Spleen (tissue), 11 donors: ENCODE measurements at regions not wholly inside any gene's neighbourhood (a gene's known extent, or its start where the extent isn't known, plus 50 kb on each side); places are given as distances from the start of the nearest gene placed in this dataset.

Experiments used
- DNase-seq: peaks from one replicate; pipeline ENCODE4 v3.0.0-alpha.2; 2020
- H3K27ac ChIP-seq, 8 donors: fragments of 200-600 bp; sonication (generic) in 7 of 8; 1 replicate in 4 of 8; 2 replicates in 4 of 8; pipeline versions ENCODE4 v1.5.0 to v1.8.0; 2016 to 2021; ENCODE audit warnings: inconsistent platforms in 4 of 8, mild to moderate bottlenecking in 4 of 8, moderate library complexity in 1 of 8
- H3K27me3 ChIP-seq, 7 donors: fragments of 200-600 bp; sonication (generic) in 6 of 7; replicated peaks in 1 of 7; 1 replicate in 4 of 7; 2 replicates in 3 of 7; pipeline versions ENCODE4 v1.5.0 to v1.8.0; 2016 to 2021; ENCODE audit warnings: inconsistent platforms in 3 of 7, mild to moderate bottlenecking in 1 of 7
- H3K36me3 ChIP-seq, 6 donors: fragments of 200-600 bp; sonication (generic) in 5 of 6; 1 replicate in 4 of 6; 2 replicates in 2 of 6; pipeline versions ENCODE4 v1.5.0 to v1.8.0; 2016 to 2021; ENCODE audit warnings: inconsistent platforms in 2 of 6
- H3K4me1 ChIP-seq, 6 donors: fragments of 200-600 bp; sonication (generic) in 5 of 6; 1 replicate in 3 of 6; 2 replicates in 3 of 6; pipeline versions ENCODE4 v1.5.0 to v1.8.0; 2016 to 2021; ENCODE audit warnings: inconsistent platforms in 3 of 6
- H3K4me3 ChIP-seq, 8 donors: fragments of 200-600 bp; sonication (generic) in 7 of 8; 1 replicate in 4 of 8; 2 replicates in 4 of 8; pipeline versions ENCODE4 v1.5.0 to v1.8.0; 2016 to 2021; ENCODE audit warnings: inconsistent platforms in 4 of 8, mild to moderate bottlenecking in 4 of 8, moderate library complexity in 2 of 8
- H3K9me3 ChIP-seq, 8 donors: fragments of 200-600 bp; sonication (generic) in 7 of 8; 1 replicate in 4 of 8; 2 replicates in 4 of 8; pipeline versions ENCODE4 v1.5.0 to v1.8.0; 2016 to 2021; ENCODE audit warnings: inconsistent platforms in 4 of 8
- POLR2A ChIP-seq, 3 donors: fragments of 450-650 bp; IDR thresholded peaks; one replicate each; pipeline ENCODE4 v1.5.1; 2017; ENCODE audit warnings: antibody characterized with exemption in 3 of 3, mild to moderate bottlenecking in 1 of 3
- POLR2AphosphoS5 ChIP-seq, 3 donors: sonication (generic); formaldehyde crosslinking; IDR thresholded peaks; one replicate each; pipeline ENCODE4 v1.5.1; 2017; ENCODE audit warnings: antibody characterized with exemption in 3 of 3
- WGBS, 5 donors: extraction: QIAGEN DNeasy Blood & Tissue Kit in 3 of 5; methylation state at CpG; one replicate each; pipeline versions ENCODE4 v1.1.5 to v1.1.7; 2013 to 2018; 5-methylcytosine and 5-hydroxymethylcytosine counted together
- intact Hi-C: fragments of 100-400 bp; cut with DNase I; formaldehyde crosslinking; loops from one replicate; pipeline ENCODE4 v1.15.0; 2023; ENCODE audit warnings: low total_unique reads
- TF ChIP-seq, protein P1 (sequence below), 11 experiments: fragments of 200-600 bp in 7 of 11; fragments of 450-650 bp in 4 of 11; sonication (generic) in 4 of 11; IDR thresholded peaks in 8 of 11; conservative IDR thresholded peaks in 3 of 11; 1 replicate in 7 of 11; 2 replicates in 4 of 11; pipeline versions ENCODE4 v1.4.0 to v1.8.0; 2016 to 2021; ENCODE audit warnings: antibody characterized with exemption in 11 of 11, inconsistent platforms in 4 of 11, mild to moderate bottlenecking in 1 of 11
- donor health status: healthy with polysubstance abuse.
- donor health status: DM: no; HTN: no; CAD: no; lungs with moderate emphysema.
- donor health status: DM: no; HTN: no; CAD: no.
- donor health status: Bipolar disorder and iron deficiency.
- donor health status: healthy.
- donor health status: DM: no; HTN: no; CAD: no.
- donor health status: DM: yes; HTN: yes; CAD: no.

DNA sequence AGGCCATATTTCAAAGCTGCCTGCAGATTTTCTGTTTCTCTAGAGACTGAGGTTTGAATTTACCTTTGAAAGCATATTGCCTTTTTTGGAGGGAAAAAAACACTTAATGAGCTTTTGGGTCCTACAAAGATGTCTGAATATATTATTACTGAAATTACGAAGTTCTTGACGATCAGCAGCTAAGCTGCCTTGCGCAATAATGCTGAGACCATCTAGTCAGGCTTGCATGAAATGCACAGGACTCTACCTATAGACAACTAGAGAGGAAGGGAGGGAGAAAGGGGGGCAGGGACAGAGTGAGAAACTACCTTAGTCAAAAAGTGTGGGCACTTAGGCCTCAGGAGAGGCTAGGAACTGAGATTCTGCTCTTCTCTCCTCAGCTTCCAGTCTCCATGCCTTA is 175.9 kb upstream of the KIF2A start:
- Histone ChIP-seq H3K27me3 (no peaks in the 10 kb centered on the region), H3K9me3 (no peaks in the 10 kb centered on the region), H3K27ac (no peak overlapping the region), H3K36me3 (no peaks in the 10 kb centered on the region), H3K4me1 (no peaks in the 10 kb centered on the region), H3K4me3 (no peak overlapping the region)
- 88 to 100% (median 93%) methylated on average over 3 of the region's 3 CpGs for WGBS, 5 donors
- TF ChIP-seq, protein P1, sequence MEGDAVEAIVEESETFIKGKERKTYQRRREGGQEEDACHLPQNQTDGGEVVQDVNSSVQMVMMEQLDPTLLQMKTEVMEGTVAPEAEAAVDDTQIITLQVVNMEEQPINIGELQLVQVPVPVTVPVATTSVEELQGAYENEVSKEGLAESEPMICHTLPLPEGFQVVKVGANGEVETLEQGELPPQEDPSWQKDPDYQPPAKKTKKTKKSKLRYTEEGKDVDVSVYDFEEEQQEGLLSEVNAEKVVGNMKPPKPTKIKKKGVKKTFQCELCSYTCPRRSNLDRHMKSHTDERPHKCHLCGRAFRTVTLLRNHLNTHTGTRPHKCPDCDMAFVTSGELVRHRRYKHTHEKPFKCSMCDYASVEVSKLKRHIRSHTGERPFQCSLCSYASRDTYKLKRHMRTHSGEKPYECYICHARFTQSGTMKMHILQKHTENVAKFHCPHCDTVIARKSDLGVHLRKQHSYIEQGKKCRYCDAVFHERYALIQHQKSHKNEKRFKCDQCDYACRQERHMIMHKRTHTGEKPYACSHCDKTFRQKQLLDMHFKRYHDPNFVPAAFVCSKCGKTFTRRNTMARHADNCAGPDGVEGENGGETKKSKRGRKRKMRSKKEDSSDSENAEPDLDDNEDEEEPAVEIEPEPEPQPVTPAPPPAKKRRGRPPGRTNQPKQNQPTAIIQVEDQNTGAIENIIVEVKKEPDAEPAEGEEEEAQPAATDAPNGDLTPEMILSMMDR (IDR thresholded peaks at IDR 0.05 in 8 of 11, conservative IDR thresholded peaks at IDR 0.05 in 3 of 11) = no peak
- TF ChIP-seq POLR2AphosphoS5 (IDR thresholded peaks at IDR 0.05) (no peak), POLR2A (IDR thresholded peaks at IDR 0.05) (no peak)
- DNase-seq = no peak
- intact Hi-C loops = no loop called here

DNA sequence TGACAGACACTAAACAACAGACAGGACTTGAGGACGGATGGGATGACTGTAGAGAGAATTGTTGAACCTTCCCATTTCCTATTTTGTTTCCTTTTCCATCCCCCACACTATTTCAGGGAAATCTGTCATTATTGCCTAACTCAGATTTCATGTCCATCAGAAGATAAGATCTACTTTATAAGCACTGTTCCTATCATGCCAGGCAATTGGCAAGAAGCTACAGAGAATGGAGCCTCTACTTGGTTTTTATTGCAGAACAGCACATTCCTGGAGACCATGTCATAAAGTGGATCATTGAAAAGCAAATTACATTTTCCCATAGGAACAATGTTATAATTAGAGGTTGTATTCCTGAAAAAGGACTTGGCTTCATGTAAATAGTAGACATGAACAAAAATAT is 173.7 kb upstream of the KIF2A start:
- no peak for DNase-seq
- TF ChIP-seq POLR2AphosphoS5 (IDR thresholded peaks at IDR 0.05) (no peak), POLR2A (IDR thresholded peaks at IDR 0.05) (no peak)
- TF ChIP-seq, protein P1 (IDR thresholded peaks at IDR 0.05 in 8 of 11, conservative IDR thresholded peaks at IDR 0.05 in 3 of 11) = no peak
- H3K36me3 ChIP-seq = no peaks in the 10 kb centered on the region
- intact Hi-C loops = no loop called here
- no peak overlapping the region for H3K27ac ChIP-seq
- H3K9me3 ChIP-seq = no peaks in the 10 kb centered on the region
- no peaks in the 10 kb centered on the region for H3K4me1 ChIP-seq
- 20 to 62% (median 52%) methylated on average over 1 of the region's 1 CpG for WGBS, 5 donors
- H3K27me3 ChIP-seq = no peaks in the 10 kb centered on the region
- H3K4me3 ChIP-seq = no peak overlapping the region

DNA sequence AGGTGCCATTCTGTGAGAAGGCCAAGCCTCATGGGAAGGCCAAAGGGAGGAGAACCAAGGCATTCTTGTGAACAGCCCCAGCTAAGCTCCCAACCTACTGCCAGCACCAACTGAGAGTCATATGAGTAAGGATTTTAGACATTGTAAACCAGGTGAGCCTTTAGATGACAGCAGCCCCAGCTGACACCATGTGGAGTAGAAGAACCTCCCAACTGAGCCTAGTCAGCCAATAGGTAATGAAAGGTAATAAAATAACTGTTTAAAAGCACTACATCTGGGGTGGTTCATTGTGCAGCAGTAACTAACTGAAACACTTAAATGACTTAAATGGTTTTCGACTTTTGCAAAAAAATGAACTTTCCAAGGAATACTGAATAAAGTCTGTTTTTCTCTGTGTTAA is 172.6 kb upstream of the KIF2A start:
- Histone ChIP-seq H3K4me3 (no peak overlapping the region), H3K9me3 (no peaks in the 10 kb centered on the region), H3K27ac (no peak overlapping the region), H3K4me1 (no peaks in the 10 kb centered on the region), H3K27me3 (no peaks in the 10 kb centered on the region), H3K36me3 (no peaks in the 10 kb centered on the region)
- TF ChIP-seq POLR2A (IDR thresholded peaks at IDR 0.05) = no peak
- TF ChIP-seq, protein P1 (IDR thresholded peaks at IDR 0.05 in 8 of 11, conservative IDR thresholded peaks at IDR 0.05 in 3 of 11) = no peak
- TF ChIP-seq POLR2AphosphoS5 (IDR thresholded peaks at IDR 0.05) = no peak
- DNase-seq = no peak
- 76 to 89% (median 79%) methylated on average over 1 of the region's 1 CpG for WGBS, 5 donors
- intact Hi-C loops = no loop called here

DNA sequence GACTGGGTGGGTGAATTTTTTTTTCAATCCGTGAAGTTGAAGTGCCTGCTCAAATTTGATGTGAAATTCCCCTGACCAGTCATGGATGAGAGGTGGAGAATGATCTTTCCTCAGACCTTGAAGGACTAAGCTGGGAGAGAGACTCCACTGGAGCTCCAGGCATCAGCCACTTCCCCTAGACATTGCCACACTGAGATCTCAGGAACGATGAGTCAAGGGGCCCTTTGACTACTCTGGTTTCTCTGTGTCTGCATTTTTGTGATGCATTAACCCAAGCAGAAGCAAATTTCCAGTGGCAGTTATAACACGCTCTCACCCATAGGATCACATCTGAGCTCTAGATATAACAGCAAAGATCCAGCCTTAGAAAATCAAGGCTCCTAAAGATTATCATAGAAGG is 171.2 kb upstream of the KIF2A start:
- 66 to 90% (median 73%) methylated on average over 3 of the region's 3 CpGs for WGBS, 5 donors
- H3K4me3 ChIP-seq = no peak overlapping the region
- H3K9me3 ChIP-seq = no peaks in the 10 kb centered on the region
- intact Hi-C loops = no loop called here
- no peak overlapping the region for H3K27ac ChIP-seq
- H3K27me3 ChIP-seq = peaks cover 0 to 3% (median 0%) of the 10 kb centered on the region in 7 donors
- no peak for TF ChIP-seq POLR2A (IDR thresholded peaks at IDR 0.05)
- TF ChIP-seq, protein P1 (IDR thresholded peaks at IDR 0.05 in 8 of 11, conservative IDR thresholded peaks at IDR 0.05 in 3 of 11) = no peak
- H3K4me1 ChIP-seq = no peaks in the 10 kb centered on the region
- DNase-seq = no peak
- no peaks in the 10 kb centered on the region for H3K36me3 ChIP-seq
